GM12875 (cell line): ENCODE measurements at regions not wholly inside any gene's neighbourhood (a gene's known extent, or its start where the extent isn't known, plus 50 kb on each side); places are given as distances from the start of the nearest gene placed in this dataset.

Experiments used
- H3K4me3 ChIP-seq: one replicate; pipeline ENCODE4 v1.5.1; 2011; ENCODE audit warnings: low read depth, low read length, control low read depth
- TF ChIP-seq, protein P1 (sequence below): IDR thresholded peaks from 2 replicates; pipeline ENCODE4 v1.5.1; 2011; ENCODE audit warnings: low read depth, mild to moderate bottlenecking, control low read depth, inconsistent platforms, low read length, moderate library complexity, borderline replicate concordance; ENCODE audit not compliant: insufficient read depth

DNA sequence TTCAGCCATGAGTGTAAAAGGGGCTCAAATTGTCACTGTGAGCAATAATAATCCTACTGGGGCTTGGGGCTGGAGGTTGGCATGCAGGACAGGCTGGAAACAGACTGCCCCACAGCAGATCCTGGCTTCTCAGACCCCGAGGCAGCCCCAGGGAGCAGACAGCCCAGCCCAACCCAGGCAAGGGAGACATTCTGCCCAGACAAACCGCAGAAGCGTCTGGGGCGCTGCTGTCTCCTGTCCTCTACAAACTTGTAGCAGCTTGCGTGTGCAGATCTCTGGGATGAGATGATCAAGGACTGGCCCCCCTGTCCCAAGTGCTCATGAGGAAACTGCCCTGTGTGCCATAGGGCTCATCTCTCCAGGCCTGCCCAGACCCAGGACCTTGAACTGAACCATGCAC is 84.6 kb downstream of the MAFB start:
- TF ChIP-seq, protein P1, sequence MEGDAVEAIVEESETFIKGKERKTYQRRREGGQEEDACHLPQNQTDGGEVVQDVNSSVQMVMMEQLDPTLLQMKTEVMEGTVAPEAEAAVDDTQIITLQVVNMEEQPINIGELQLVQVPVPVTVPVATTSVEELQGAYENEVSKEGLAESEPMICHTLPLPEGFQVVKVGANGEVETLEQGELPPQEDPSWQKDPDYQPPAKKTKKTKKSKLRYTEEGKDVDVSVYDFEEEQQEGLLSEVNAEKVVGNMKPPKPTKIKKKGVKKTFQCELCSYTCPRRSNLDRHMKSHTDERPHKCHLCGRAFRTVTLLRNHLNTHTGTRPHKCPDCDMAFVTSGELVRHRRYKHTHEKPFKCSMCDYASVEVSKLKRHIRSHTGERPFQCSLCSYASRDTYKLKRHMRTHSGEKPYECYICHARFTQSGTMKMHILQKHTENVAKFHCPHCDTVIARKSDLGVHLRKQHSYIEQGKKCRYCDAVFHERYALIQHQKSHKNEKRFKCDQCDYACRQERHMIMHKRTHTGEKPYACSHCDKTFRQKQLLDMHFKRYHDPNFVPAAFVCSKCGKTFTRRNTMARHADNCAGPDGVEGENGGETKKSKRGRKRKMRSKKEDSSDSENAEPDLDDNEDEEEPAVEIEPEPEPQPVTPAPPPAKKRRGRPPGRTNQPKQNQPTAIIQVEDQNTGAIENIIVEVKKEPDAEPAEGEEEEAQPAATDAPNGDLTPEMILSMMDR: no peak
- H3K4me3 ChIP-seq: no peak overlapping the region

- TF ChIP-seq, protein P1: no peak
- H3K4me3 ChIP-seq: no peak overlapping the region
These were observed 85.9 kb downstream of the MAFB start for GRCh38 chr20:40603057-40603651.

- TF ChIP-seq, protein P1: no peak
- H3K4me3 ChIP-seq: no peak overlapping the region
These were observed 86.7 kb downstream of the MAFB start for GRCh38 chr20:40602381-40602780.

- no peak overlapping the region for H3K4me3 ChIP-seq
These were observed 88.4 kb downstream of the MAFB start for GRCh38 chr20:40600441-40601219.

DNA sequence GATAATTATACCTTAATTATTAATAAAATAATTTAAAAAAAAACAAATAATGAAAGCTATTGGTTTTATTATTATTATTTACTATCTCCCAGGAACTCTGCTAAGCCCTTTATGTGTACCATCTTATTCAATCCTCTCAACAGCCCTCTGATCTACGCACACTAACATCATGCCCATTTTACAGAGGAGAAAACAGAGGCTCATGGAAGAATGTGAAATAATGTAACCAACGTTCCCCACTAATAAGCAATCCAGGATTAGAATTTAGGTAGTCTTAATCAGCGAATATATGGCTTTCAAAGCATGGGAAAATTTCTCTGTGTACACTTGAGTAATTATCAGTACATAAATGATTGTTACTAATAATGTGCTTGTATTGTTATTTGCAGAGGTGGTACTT is 89.0 kb downstream of the MAFB start:
- TF ChIP-seq, protein P1: no peak
- H3K4me3 ChIP-seq: no peak overlapping the region

More at GRCh38 chr20:40600441-40601219, 88.4 kb downstream of the MAFB start:
- TF ChIP-seq, protein P1: no peak

- H3K4me3 ChIP-seq: no peak overlapping the region
- TF ChIP-seq, protein P1: no peak
These were observed 96.1 kb downstream of the MAFB start for GRCh38 chr20:40592941-40593340.

- TF ChIP-seq, protein P1: no peak
- no peak overlapping the region for H3K4me3 ChIP-seq
These were observed 97.5 kb downstream of the MAFB start for GRCh38 chr20:40591536-40591935.
